HK-2 (cell line): ENCODE measurements at regions not wholly inside any gene's neighbourhood (a gene's known extent, or its start where the extent isn't known, plus 50 kb on each side); places are given as distances from the start of the nearest gene placed in this dataset.
"Not testable (repeated sequence)": the region's sequence is repeated elsewhere in the genome, so short reads cannot be mapped to it uniquely, and the experiment has no call there.

Experiments used
- DNase-seq: peaks from one replicate; pipeline ENCODE4 v3.0.0-alpha.2; 2018; ENCODE audit not compliant: unreplicated experiment

DNA sequence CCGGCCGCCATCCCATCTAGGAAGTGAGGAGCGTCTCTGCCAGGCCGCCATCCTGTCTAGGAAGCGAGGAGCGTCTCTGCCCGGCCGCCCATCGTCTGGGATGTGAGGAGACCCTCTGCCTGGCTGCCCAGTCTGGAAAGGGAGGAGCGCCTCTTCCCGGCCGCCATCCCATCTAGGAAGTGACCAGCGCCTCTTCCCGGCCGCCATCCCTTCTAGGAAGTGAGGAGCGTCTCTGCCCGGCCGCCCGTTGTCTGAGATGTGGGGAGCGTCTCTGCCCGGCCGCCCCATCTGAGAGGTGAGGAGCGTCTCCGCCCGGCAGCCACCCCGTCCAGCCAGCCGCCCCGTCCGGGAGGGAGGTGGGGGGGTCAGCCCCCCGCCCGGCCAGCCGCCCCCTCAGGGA is 475.4 kb downstream of the TMEM114 start:
- DNase-seq, result not testable (repeated sequence)

- DNase-seq, result no peak
These were observed 476.5 kb downstream of the TMEM114 start for GRCh38 chr16:8113843-8114242.

GRCh38 chr16:8110572-8111514 is 479.5 kb downstream of the TMEM114 start:
- DNase-seq, result no peak

GRCh38 chr16:8109510-8110369 is 480.6 kb downstream of the TMEM114 start:
- no peak for DNase-seq

DNA sequence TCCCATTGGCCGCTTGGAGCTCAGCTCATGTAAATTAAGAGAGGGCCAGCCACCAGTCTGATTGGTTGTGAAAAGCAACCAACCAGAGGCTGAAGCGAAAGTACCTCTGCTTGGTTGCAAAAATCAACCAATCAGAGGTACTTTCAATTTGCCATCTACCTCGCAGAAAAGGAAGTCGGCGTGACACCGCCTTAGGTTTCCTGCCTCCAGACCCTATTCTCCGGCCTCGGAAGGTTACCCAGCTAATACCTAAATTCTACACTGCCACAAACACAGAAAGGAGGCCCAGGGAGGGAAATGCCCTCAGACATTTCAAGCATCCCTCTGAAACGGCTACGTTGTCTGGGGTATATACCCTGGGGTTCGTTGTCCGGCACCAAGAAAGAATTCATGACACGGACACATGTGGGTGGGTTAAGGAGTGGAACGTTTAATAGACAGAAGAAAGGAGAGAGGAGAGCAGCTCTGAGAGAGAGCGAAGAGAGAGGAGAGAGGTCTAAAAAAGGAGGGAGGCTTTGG is 481.3 kb downstream of the TMEM114 start:
- no peak for DNase-seq

DNA sequence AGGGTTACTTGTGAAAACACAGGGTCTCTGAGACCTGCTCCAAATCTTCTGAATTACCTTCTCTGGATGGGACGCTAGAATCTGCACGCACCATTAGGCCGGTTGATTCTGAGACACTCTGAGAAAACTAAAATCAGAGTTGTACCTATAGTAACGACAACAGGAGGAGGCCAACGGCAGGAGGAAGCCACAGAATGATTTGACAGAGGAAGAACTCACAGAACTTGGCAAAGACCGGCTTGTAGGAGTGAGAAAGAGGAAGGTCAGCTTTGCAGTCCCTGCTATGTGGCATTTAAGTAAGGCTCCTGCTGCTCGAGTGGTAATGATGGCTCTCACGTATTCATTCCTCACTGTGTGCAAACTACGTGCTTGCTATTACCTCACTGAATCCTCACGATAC is 483.0 kb downstream of the TMEM114 start:
- no peak for DNase-seq

DNA sequence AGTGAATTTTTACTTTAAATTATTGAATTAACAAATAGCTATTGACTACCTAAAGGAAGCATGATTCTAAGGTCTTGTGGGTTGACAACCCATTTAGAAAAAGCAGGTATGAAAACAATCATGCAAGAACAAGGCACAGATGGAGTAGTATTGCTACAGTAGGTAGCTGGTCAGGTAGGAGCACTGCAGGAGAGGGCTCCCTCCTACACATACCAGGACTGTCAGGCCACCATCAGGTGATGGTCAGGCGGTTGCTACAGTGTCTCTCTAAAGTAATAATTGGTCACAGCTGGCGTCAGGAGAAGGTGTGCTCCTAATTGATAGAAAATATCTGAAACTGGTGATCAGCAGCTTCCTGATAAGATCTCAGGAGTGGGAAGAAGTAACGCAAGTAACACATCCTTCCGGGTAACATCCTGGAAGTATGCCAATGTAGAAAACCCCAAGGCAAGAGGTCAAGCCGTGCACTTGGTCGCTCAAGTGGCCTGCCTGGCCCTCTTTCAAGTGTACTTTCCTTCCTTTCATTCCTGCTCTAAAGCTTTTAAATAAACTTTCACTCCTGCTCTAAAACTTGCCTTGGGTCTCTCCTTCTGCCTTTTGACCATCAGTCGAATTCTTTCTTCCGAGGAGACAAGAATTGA is 486.5 kb downstream of the TMEM114 start:
- DNase-seq, result no peak

DNA sequence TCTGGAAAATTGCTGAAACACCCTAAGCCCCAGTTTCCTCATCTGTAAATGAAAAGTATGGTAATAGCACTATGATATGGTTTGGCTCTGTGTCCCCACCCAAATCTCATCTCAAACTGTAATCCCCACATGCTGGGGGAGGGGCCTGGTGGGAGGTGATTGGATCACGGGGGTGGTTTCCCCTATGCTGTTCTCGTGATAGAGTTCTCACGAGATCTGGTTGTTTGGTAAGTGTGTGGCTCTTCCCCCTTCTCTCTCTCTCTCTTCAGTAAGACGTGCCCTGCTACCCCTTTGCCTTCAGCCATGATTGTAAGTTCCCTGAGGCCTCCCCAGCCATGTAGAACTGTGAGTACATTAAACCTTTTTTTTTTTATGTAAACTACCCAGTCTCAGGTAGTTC is 490.7 kb downstream of the TMEM114 start:
- DNase-seq, result no peak

- DNase-seq, result no peak
These were observed 491.3 kb downstream of the TMEM114 start for GRCh38 chr16:8098947-8099512.

GRCh38 chr16:8096211-8096610 is 494.1 kb downstream of the TMEM114 start:
- no peak for DNase-seq

DNA sequence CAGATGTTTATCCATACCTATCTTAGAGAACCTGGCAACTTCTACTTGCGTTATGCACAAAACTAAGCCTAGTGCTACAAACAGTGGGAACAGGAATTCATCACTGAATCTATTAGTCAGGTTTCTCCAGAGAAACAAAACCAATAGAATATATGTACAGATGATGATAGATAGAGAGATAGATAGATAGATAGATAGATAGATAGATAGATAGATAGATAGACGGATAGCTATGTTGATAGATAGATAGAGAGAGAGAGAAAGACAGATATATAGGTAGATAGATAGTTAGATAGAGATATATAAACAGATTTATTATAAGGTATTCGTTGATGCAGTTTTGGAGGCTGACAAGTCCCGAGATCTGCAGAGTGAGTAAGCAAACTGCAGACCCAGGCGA is 495.6 kb downstream of the TMEM114 start:
- no peak for DNase-seq

DNA sequence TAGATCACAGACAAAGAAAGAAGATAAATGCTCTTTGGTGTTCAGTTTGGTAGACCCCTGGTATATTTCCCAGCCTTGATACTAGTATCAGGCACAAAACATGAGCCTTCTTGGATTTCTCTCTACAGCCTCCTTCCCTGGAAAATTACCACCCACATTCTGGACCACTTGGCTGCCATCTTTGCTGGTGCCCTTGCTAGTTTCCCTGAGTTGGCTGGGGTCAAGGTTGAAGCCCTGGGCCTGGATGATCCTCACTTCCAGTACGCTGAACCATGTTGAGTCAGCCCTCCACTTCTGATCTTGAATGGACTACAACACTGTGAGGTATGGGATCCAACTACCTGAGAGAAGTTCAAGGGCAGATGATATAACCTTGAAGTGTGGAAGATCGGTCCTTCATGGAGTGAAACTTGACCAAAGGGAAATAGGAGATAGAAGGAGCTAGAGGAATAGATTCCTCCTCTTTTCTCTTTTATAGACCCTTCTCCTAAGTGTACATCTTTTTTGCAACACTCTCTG is 501.4 kb downstream of the TMEM114 start:
- DNase-seq, result no peak

DNA sequence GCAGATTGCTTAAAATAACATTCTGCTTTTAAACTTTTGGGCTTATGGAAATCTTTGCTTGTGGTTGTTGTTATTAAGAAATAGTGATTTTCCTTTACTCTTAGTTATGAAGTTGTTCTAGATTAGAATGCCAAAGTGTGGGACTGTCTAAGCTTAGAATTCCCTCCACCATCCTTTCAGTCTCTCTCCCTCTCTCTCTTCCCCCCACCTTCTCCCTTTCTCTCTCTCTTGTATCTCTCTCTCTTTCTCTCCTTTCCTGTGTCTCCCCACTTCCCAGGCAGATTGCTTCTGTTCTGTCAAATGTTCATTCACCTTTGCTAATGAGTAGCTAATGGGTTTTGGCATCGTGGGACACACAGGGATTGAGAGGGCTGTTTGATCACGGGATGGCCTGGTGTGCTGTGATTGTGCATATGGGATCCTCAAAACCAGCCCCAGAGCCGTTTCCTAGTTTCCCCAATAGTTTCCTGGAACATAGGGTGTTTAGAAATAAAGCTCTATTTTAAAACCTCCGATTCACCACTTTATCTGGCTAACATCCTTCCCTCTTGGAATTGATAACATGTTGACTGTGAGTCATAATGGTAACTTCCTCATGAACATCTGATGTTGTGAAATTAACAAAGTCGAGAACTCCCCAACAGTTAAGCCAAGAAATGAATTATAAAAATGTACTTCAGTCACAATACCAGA is 502.6 kb downstream of the TMEM114 start:
- DNase-seq, result no peak

GRCh38 chr16:8087146-8087545 is 503.2 kb downstream of the TMEM114 start:
- DNase-seq, result no peak

- no peak for DNase-seq
These were observed 505.4 kb downstream of the TMEM114 start for GRCh38 chr16:8084882-8085281.

DNA sequence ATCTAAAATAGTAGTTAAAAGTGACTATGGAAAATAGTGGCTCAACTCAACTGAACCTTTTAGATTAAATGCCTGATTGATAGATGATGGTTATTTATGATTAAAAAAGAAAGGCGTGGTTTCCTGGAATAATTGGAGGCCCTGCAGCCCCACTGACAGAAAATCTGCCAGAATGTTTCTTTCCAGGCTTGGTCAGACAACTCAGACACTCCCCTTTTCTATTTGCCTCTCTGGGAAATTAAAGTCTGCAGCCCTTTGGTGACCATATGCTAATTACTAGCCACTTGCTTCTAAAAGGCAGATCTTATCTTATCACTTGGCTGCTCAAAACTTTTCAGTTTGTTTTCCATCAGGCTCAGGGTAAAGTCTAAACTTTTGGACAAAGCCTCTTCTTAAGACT is 506.0 kb downstream of the TMEM114 start:
- no peak for DNase-seq

DNA sequence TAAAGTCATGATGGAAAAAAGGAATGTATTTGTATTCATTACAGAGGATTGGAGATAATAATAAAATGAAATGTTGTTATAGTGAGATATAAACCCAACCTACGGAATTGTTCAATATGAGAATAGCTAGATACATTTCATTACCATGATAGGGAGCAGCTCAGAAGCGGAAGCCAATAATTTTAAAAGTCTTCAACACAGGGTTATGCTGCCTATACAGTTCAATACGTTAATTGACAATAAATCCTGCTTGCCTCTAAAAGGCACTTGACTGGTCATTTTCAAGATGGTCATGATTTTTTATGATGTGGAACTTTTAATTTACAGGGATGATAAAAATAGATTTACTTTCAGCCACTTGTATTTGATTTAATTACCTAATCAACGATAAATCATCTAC is 506.8 kb downstream of the TMEM114 start:
- DNase-seq, result no peak

GRCh38 chr16:8080817-8081216 is 509.5 kb downstream of the TMEM114 start:
- DNase-seq, result no peak

DNA sequence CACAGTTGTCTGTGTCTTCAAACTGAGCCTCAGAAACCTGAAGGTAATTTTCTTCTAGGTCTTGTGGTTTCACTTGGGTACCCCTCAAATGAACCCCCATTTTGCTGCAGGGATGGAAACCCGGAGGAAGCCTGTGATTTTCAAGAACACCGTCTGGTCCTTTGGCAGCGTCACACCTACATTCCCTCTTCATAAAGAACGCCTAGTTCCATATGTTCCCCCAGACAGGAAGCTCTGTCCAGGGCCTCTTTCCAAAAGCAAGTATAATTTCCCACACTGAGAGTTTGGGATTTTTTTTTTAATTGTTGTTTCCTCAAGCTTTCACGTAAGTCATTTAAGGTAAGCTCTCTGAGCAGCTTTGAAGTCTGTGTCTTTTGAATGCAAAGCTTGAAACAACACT is 515.0 kb downstream of the TMEM114 start:
- no peak for DNase-seq

DNA sequence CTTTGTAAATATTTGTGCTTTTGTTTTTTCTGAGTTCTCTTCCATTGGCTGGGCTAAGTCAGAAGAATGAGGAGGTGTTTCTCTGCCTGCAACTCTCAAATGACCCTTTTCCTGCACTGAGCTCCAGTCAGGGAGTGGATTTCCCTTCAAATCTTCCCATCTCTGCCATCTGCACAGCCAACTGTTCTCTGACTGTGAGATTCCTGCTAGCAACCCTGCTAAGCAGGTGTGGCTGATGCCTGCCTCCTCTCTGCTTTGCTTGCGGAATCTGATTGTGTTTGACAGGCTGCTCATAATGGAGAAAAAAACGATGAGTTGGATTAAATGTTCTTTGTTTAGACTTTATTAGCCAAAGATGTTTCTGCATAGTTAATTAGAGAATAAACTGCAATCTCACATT is 519.8 kb downstream of the TMEM114 start:
- DNase-seq, result no peak

GRCh38 chr16:8068225-8068624 is 522.1 kb downstream of the TMEM114 start:
- DNase-seq, result not testable (repeated sequence)
